ENCODE measurements at regions not wholly inside any gene's neighbourhood (a gene's known extent, or its start where the extent isn't known, plus 50 kb on each side); places are given as distances from the start of the nearest gene placed in this dataset.

- no peaks in the 10 kb centered on the region for H3K9me3 ChIP-seq (ENCODE audit: insufficient read depth in 2 of 2, low read depth in 1 of 2, low read length in 1 of 2)
- no peaks in the 10 kb centered on the region for H3K79me2 ChIP-seq (ENCODE audit: control insufficient read depth in 1 of 2, insufficient read depth in 2 of 2, low read length in 2 of 2)
- WGBS, 2 experiments (ENCODE audit: extremely low coverage in 1 of 2, insufficient coverage in 1 of 2, insufficient read length in 1 of 2, insufficient replicate concordance in 2 of 2, low coverage in 1 of 2, low lambda C conversion rate in 2 of 2, missing lambda C conversion rate in 1 of 2): 90% methylated on average over 1 of the region's 1 CpG; no CpG with 5 or more reads in 1 of the 2 experiments
- H3K4me1 ChIP-seq (replicated peaks in 1 of 4; ENCODE audit: control insufficient read depth in 3 of 4, insufficient read depth in 4 of 4, low read length in 3 of 4): no peaks in the 10 kb centered on the region
- H3K4ac ChIP-seq (replicated peaks; ENCODE audit: insufficient read length, low read depth, low read length): no peak overlapping the region
- no peak overlapping the region for H3K4me3 ChIP-seq (ENCODE audit: extremely low read depth in 1 of 4, insufficient read depth in 2 of 4, low read depth in 3 of 4, low read length in 4 of 4)
- no peak overlapping the region for H2BK5ac ChIP-seq (ENCODE audit: low read depth, low read length)
- H2BK20ac ChIP-seq (ENCODE audit: low read length): no peak overlapping the region
- H2BK15ac ChIP-seq (ENCODE audit: low read length): no peak overlapping the region
- no peak overlapping the region for H3K27ac ChIP-seq (ENCODE audit: low read depth, low read length)
- no peak overlapping the region for H2AK5ac ChIP-seq (ENCODE audit: low read depth, low read length)
- no peaks in the 10 kb centered on the region for H3K79me1 ChIP-seq (ENCODE audit: low read depth, low read length)
- no peak overlapping the region for H3K18ac ChIP-seq (ENCODE audit: extremely low read depth, low read length)
- no peak for DNase-seq (ENCODE audit: low read depth in 1 of 2, low spot score in 2 of 2)
- no peak overlapping the region for H2AFZ ChIP-seq (ENCODE audit: low read length)
- no peaks in the 10 kb centered on the region for H4K20me1 ChIP-seq (replicated peaks in 1 of 2; ENCODE audit: control insufficient read depth in 1 of 2, insufficient read depth in 2 of 2, low read length in 2 of 2)
- TF ChIP-seq YY1 (IDR thresholded peaks at IDR 0.05; ENCODE audit: low read depth, low read length): no peak
- TF ChIP-seq CTCF (IDR thresholded peaks at IDR 0.05; ENCODE audit: control extremely low read depth in 1 of 3, insufficient read depth in 1 of 3, low read depth in 1 of 3, low read length in 3 of 3): peak in 1 of 3 experiments; percentile 9; a peak in 1 of 4 replicates
- no peak for FAIRE-seq
- H3K56ac ChIP-seq (replicated peaks; ENCODE audit: insufficient read length, low read depth, low read length): no peak overlapping the region
- ChIA-PET POLR2A (ENCODE audit: partially characterized antibody) (no interaction called here), CTCF (ENCODE audit: partially characterized antibody) (no interaction called here)
- H3K23me2 ChIP-seq (ENCODE audit: low read depth, low read length): no peaks in the 10 kb centered on the region
- H3K27me3 ChIP-seq (replicated peaks in 1 of 4; ENCODE audit: control insufficient read depth in 3 of 4, extremely low read depth in 1 of 4, insufficient read depth in 3 of 4, low read length in 3 of 4): no peaks in the 10 kb centered on the region
- H3K14ac ChIP-seq (ENCODE audit: insufficient read length): no peak overlapping the region
- H2BK120ac ChIP-seq (replicated peaks; ENCODE audit: low read depth, low read length): no peak overlapping the region
- no peaks in the 10 kb centered on the region for H3K36me3 ChIP-seq (ENCODE audit: control insufficient read depth in 2 of 4, insufficient read depth in 4 of 4, low read length in 3 of 4)
- H2BK12ac ChIP-seq (ENCODE audit: low read depth, low read length): no peak overlapping the region
- H3K23ac ChIP-seq (ENCODE audit: insufficient read length): no peak overlapping the region
- H3K9ac ChIP-seq (replicated peaks in 1 of 4; ENCODE audit: extremely low read depth in 1 of 4, low read depth in 3 of 4, low read length in 3 of 4): no peak overlapping the region
- no peak overlapping the region for H4K8ac ChIP-seq (ENCODE audit: extremely low read depth, insufficient read depth, low read length)
- no peak overlapping the region for H3K4me2 ChIP-seq (ENCODE audit: insufficient read depth in 1 of 2, low read depth in 2 of 2, low read length in 2 of 2)
- no peak overlapping the region for H4K5ac ChIP-seq (ENCODE audit: insufficient read length, low read depth, low read length)
- no peak overlapping the region for H4K91ac ChIP-seq (replicated peaks; ENCODE audit: insufficient read length, low read length)
Measured at GRCh38 chrX:99777912-99778311, 632.2 kb downstream of the PCDH19 start.

Data from H1 (cell line).